Left renal cortex interstitium (tissue), 4 donors: ENCODE measurements at regions not wholly inside any gene's neighbourhood (a gene's known extent, or its start where the extent isn't known, plus 50 kb on each side); places are given as distances from the start of the nearest gene placed in this dataset.
"Not testable (repeated sequence)": the region's sequence is repeated elsewhere in the genome, so short reads cannot be mapped to it uniquely, and the experiment has no call there.

ENCODE experiments used
- DNase-seq, 4 donors: peaks; one replicate each; pipeline ENCODE4 v3.0.0-alpha.2; 2013; ENCODE audit warnings: low read depth in 4 of 4, low spot score in 2 of 4, missing footprints in 1 of 4

GRCh38 chr12:97616946-97617345, 154.3 kb downstream of the RMST start:
- DNase-seq: no peak

- DNase-seq: no peak
Observed at GRCh38 chr12:97628962-97629361, 166.4 kb downstream of the RMST start.

- no peak for DNase-seq
Observed at GRCh38 chr12:97629382-97629781, 166.8 kb downstream of the RMST start.

GRCh38 chr12:97630356-97630755, 167.8 kb downstream of the RMST start:
- DNase-seq: no peak

- no peak for DNase-seq
Observed at GRCh38 chr12:97630875-97631274, 168.3 kb downstream of the RMST start.

- DNase-seq: no peak
Observed at GRCh38 chr12:97637770-97638169, 175.2 kb downstream of the RMST start.

- DNase-seq: no peak
Observed at GRCh38 chr12:97638739-97639138, 176.1 kb downstream of the RMST start.

- DNase-seq: no peak
Observed at GRCh38 chr12:97639702-97640101, 177.1 kb downstream of the RMST start.

- no peak for DNase-seq
Observed at GRCh38 chr12:97640826-97641225, 178.2 kb downstream of the RMST start.

GRCh38 chr12:97642911-97643310, 180.3 kb downstream of the RMST start:
- DNase-seq: no peak

GRCh38 chr12:97643924-97644323, 181.3 kb downstream of the RMST start:
- DNase-seq: peak in 1 of 4 donors; percentile 34

- no peak for DNase-seq
Observed at GRCh38 chr12:97645726-97646125, 183.1 kb downstream of the RMST start.

GRCh38 chr12:97647142-97647541, 184.5 kb downstream of the RMST start:
- no peak for DNase-seq

GRCh38 chr12:97650242-97650641, 187.6 kb downstream of the RMST start:
- no peak for DNase-seq

GRCh38 chr12:97656548-97656947, 193.9 kb downstream of the RMST start:
- not testable (repeated sequence) for DNase-seq

GRCh38 chr12:97659117-97659880, 196.7 kb downstream of the RMST start:
- no peak for DNase-seq

GRCh38 chr12:97666263-97666662, 203.7 kb downstream of the RMST start:
- no peak for DNase-seq

- DNase-seq: no peak
Observed at GRCh38 chr12:97672870-97673269, 210.3 kb downstream of the RMST start.

GRCh38 chr12:97680751-97681150, 218.1 kb downstream of the RMST start:
- DNase-seq: no peak

GRCh38 chr12:97681612-97682504, 219.3 kb downstream of the RMST start:
- DNase-seq: no peak

GRCh38 chr12:97685360-97685759, 222.8 kb downstream of the RMST start:
- no peak for DNase-seq

- DNase-seq: no peak
Observed at GRCh38 chr12:97701901-97702300, 239.3 kb downstream of the RMST start.
